ENCODE measurements at regions not wholly inside any gene's neighbourhood (a gene's known extent, or its start where the extent isn't known, plus 50 kb on each side); places are given as distances from the start of the nearest gene placed in this dataset.

DNA sequence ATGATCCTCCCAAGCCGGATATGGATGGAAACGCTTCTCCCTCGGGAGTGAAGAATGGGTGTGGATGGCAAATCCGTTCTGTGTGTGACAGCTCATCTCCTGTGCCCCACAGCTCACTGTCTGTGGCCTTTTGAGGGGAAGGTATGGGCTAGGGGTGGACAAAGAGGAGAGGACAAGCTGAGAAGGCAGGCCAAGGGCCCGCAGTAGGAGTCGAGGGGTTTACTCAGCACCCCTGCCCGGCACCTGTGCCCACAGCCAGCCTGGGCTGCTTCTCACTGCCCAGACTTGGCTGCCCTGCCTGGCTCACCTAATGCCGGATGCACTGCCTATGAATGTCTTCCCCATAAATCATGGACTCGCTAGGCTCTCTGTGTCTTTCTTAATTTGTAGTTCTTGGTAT is 503.8 kb downstream of the TCERG1L start:
- DNase-seq (no peak), ATAC-seq (no peak)
- CTCF ChIA-PET: no interaction called here
- Mint-ChIP-seq H3K27me3 (peaks cover 0 to 20% (median 0%) of the 10 kb centered on the region in 5 donors), H3K4me3 (no peak overlapping the region), H3K9me3 (peaks cover 0 to 2% (median 0%) of the 10 kb centered on the region in 11 donors), H3K4me1 (no peaks in the 10 kb centered on the region), H3K27ac (no peak overlapping the region), H3K36me3 (no peaks in the 10 kb centered on the region)
- Histone ChIP-seq H3K4me3 (ENCODE audit: low read length) (no peak overlapping the region), H3K36me3 (ENCODE audit: control insufficient read depth in 2 of 3, insufficient read depth in 3 of 3, low read length in 3 of 3) (no peaks in the 10 kb centered on the region), H3K4me1 (ENCODE audit: control insufficient read depth in 2 of 2, insufficient read depth in 2 of 2, low read length in 2 of 2) (no peaks in the 10 kb centered on the region), H3K27me3 (ENCODE audit: control insufficient read depth in 2 of 2, insufficient read depth in 2 of 2, low read length in 2 of 2) (no peaks in the 10 kb centered on the region), H3K9me3 (ENCODE audit: control insufficient read depth in 2 of 3, low read length in 3 of 3) (no peaks in the 10 kb centered on the region), H3K27ac (ENCODE audit: low read depth, low read length) (no peak overlapping the region)
- intact Hi-C loops (cut with micrococcal nuclease): no loop called here
- POLR2A ChIA-PET: no interaction called here

DNA sequence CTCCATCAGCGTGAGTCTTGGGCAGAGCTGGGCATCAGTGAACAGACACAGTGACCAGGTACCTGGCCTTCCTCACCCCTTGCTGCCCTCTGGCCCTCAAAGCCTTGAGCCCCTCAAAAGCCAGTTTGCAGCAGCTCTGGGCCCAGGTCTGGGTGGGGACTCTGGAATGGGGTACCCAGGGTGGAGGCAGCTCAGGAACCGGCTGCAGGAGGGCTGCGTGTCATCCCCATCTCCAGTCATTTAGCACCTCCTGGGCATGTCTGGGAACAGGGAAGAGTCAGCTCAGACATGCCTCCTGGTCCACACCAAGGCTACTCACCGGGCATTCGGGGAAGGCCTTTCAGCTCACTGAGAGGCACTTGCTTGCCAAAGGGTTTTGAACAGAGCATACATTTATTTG is 503.3 kb downstream of the TCERG1L start:
- intact Hi-C loops (cut with micrococcal nuclease): no loop called here
- Mint-ChIP-seq H3K4me1 (no peaks in the 10 kb centered on the region), H3K4me3 (no peak overlapping the region), H3K27ac (no peak overlapping the region), H3K27me3 (peaks cover 0 to 20% (median 0%) of the 10 kb centered on the region in 5 donors), H3K36me3 (no peaks in the 10 kb centered on the region), H3K9me3 (peaks cover 0 to 2% (median 0%) of the 10 kb centered on the region in 11 donors)
- no peak overlapping the region for H3K4me3 ChIP-seq (ENCODE audit: low read length)
- H3K27me3 ChIP-seq (ENCODE audit: control insufficient read depth in 2 of 2, insufficient read depth in 2 of 2, low read length in 2 of 2): no peaks in the 10 kb centered on the region
- DNase-seq: no peak
- no peak for ATAC-seq
- no peaks in the 10 kb centered on the region for H3K36me3 ChIP-seq (ENCODE audit: control insufficient read depth in 2 of 3, insufficient read depth in 3 of 3, low read length in 3 of 3)
- CTCF ChIA-PET: no interaction called here
- H3K27ac ChIP-seq (ENCODE audit: low read depth, low read length): no peak overlapping the region
- H3K9me3 ChIP-seq (ENCODE audit: control insufficient read depth in 2 of 3, low read length in 3 of 3): no peaks in the 10 kb centered on the region
- no peaks in the 10 kb centered on the region for H3K4me1 ChIP-seq (ENCODE audit: control insufficient read depth in 2 of 2, insufficient read depth in 2 of 2, low read length in 2 of 2)
- POLR2A ChIA-PET: no interaction called here

- H3K27me3 Mint-ChIP-seq: peaks cover 0 to 20% (median 0%) of the 10 kb centered on the region in 5 donors
- H3K9me3 ChIP-seq (ENCODE audit: control insufficient read depth in 2 of 3, low read length in 3 of 3): no peaks in the 10 kb centered on the region
- no peak for DNase-seq
- H3K36me3 ChIP-seq (ENCODE audit: control insufficient read depth in 2 of 3, insufficient read depth in 3 of 3, low read length in 3 of 3): no peaks in the 10 kb centered on the region
- H3K4me3 Mint-ChIP-seq: no peak overlapping the region
- no peak overlapping the region for H3K27ac ChIP-seq (ENCODE audit: low read depth, low read length)
- no peak overlapping the region for H3K27ac Mint-ChIP-seq
- H3K9me3 Mint-ChIP-seq: peaks cover 0 to 2% (median 0%) of the 10 kb centered on the region in 11 donors
- ChIA-PET CTCF (no interaction called here), POLR2A (no interaction called here)
- no peaks in the 10 kb centered on the region for H3K4me1 ChIP-seq (ENCODE audit: control insufficient read depth in 2 of 2, insufficient read depth in 2 of 2, low read length in 2 of 2)
- H3K27me3 ChIP-seq (ENCODE audit: control insufficient read depth in 2 of 2, insufficient read depth in 2 of 2, low read length in 2 of 2): no peaks in the 10 kb centered on the region
- H3K36me3 Mint-ChIP-seq: no peaks in the 10 kb centered on the region
- H3K4me1 Mint-ChIP-seq: no peaks in the 10 kb centered on the region
- ATAC-seq: no peak
- intact Hi-C loops (cut with micrococcal nuclease): no loop called here
- H3K4me3 ChIP-seq (ENCODE audit: low read length): no peak overlapping the region
Measured at GRCh38 chr10:130808686-130809085, 502.8 kb downstream of the TCERG1L start.

DNA sequence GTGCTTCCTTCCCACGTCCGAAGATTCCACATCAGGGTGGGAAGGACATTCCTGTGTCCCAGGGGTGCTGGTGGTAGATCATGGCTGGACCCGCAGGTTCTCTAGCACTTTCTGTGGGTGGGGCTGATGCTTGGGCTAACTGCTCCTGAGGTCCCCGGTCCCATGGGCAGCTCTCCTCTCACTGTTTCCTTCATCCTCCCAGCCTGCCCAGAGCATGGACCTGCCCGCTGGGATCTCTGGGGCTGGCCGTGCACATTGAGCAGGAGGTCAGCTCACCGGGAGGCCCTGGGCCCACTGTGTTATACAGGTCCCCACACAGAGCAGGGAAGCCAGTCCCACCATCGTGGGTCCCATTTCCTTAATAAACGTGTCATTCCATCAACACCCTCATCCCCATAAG is 502.3 kb downstream of the TCERG1L start:
- H3K4me3 ChIP-seq (ENCODE audit: low read length): no peak overlapping the region
- H3K36me3 ChIP-seq (ENCODE audit: control insufficient read depth in 2 of 3, insufficient read depth in 3 of 3, low read length in 3 of 3): no peaks in the 10 kb centered on the region
- intact Hi-C loops (cut with micrococcal nuclease): no loop called here
- Mint-ChIP-seq H3K4me3 (no peak overlapping the region), H3K4me1 (no peaks in the 10 kb centered on the region), H3K36me3 (no peaks in the 10 kb centered on the region), H3K9me3 (peaks cover 0 to 2% (median 0%) of the 10 kb centered on the region in 11 donors), H3K27ac (no peak overlapping the region), H3K27me3 (peaks cover 0 to 20% (median 0%) of the 10 kb centered on the region in 5 donors)
- ChIA-PET POLR2A (no interaction called here), CTCF (no interaction called here)
- no peaks in the 10 kb centered on the region for H3K4me1 ChIP-seq (ENCODE audit: control insufficient read depth in 2 of 2, insufficient read depth in 2 of 2, low read length in 2 of 2)
- no peaks in the 10 kb centered on the region for H3K9me3 ChIP-seq (ENCODE audit: control insufficient read depth in 2 of 3, low read length in 3 of 3)
- H3K27me3 ChIP-seq (ENCODE audit: control insufficient read depth in 2 of 2, insufficient read depth in 2 of 2, low read length in 2 of 2): no peaks in the 10 kb centered on the region
- no peak for DNase-seq
- no peak for ATAC-seq
- H3K27ac ChIP-seq (ENCODE audit: low read depth, low read length): no peak overlapping the region

- H3K27me3 Mint-ChIP-seq: peaks cover 0 to 24% (median 0%) of the 10 kb centered on the region in 5 donors
- no peaks in the 10 kb centered on the region for H3K4me1 ChIP-seq (ENCODE audit: control insufficient read depth in 2 of 2, insufficient read depth in 2 of 2, low read length in 2 of 2)
- POLR2A ChIA-PET: no interaction called here
- H3K36me3 Mint-ChIP-seq: no peaks in the 10 kb centered on the region
- H3K36me3 ChIP-seq (ENCODE audit: control insufficient read depth in 2 of 3, insufficient read depth in 3 of 3, low read length in 3 of 3): no peaks in the 10 kb centered on the region
- DNase-seq (no peak), ATAC-seq (no peak)
- H3K27me3 ChIP-seq (ENCODE audit: control insufficient read depth in 2 of 2, insufficient read depth in 2 of 2, low read length in 2 of 2): no peaks in the 10 kb centered on the region
- H3K27ac Mint-ChIP-seq: no peak overlapping the region
- no peaks in the 10 kb centered on the region for H3K4me1 Mint-ChIP-seq
- H3K9me3 ChIP-seq (ENCODE audit: control insufficient read depth in 2 of 3, low read length in 3 of 3): no peaks in the 10 kb centered on the region
- no peak overlapping the region for H3K4me3 ChIP-seq (ENCODE audit: low read length)
- H3K4me3 Mint-ChIP-seq: no peak overlapping the region
- CTCF ChIA-PET: no interaction called here
- peaks cover 0 to 3% (median 0%) of the 10 kb centered on the region in 11 donors for H3K9me3 Mint-ChIP-seq
- H3K27ac ChIP-seq (ENCODE audit: low read depth, low read length): no peak overlapping the region
- intact Hi-C loops (cut with micrococcal nuclease): no loop called here
Measured at GRCh38 chr10:130809761-130810515, 501.6 kb downstream of the TCERG1L start.

DNA sequence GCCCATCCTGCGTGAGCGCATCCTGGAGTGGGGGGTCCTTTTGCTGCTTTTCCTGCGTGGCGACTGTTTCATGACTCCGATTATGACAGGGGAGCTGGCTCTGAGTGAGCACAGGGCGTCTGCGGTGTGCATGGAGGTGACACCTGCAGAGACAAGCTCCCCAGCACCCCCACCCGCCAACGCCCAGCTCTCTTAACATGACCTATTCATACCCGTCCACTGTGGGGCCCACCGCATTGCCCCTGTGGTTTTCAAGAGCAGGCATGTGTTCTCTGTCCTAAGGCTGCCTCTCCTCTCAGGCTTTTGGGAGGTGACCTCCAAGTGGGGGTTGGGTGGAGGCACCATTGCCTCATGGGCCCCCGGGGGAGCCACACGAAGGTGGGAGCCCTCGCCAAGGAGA is 500.7 kb downstream of the TCERG1L start:
- H3K36me3 Mint-ChIP-seq: no peaks in the 10 kb centered on the region

More for the DNA sequence above, 500.7 kb downstream of the TCERG1L start:
- peaks cover 0 to 18% (median 0%) of the 10 kb centered on the region in 5 donors for H3K27me3 Mint-ChIP-seq
- ChIA-PET CTCF (no interaction called here), POLR2A (no interaction called here)
- DNase-seq: no peak
- no peak overlapping the region for H3K4me3 Mint-ChIP-seq
- H3K36me3 ChIP-seq (ENCODE audit: control insufficient read depth in 2 of 3, insufficient read depth in 3 of 3, low read length in 3 of 3): no peaks in the 10 kb centered on the region
- H3K9me3 ChIP-seq (ENCODE audit: control insufficient read depth in 2 of 3, low read length in 3 of 3): no peaks in the 10 kb centered on the region
- intact Hi-C loops (cut with micrococcal nuclease): no loop called here
- no peaks in the 10 kb centered on the region for H3K27me3 ChIP-seq (ENCODE audit: control insufficient read depth in 2 of 2, insufficient read depth in 2 of 2, low read length in 2 of 2)
- H3K4me3 ChIP-seq (ENCODE audit: low read length): no peak overlapping the region
- ATAC-seq: no peak
- H3K27ac ChIP-seq (ENCODE audit: low read depth, low read length): no peak overlapping the region
- no peak overlapping the region for H3K27ac Mint-ChIP-seq
- peaks cover 0 to 3% (median 0%) of the 10 kb centered on the region in 11 donors for H3K9me3 Mint-ChIP-seq
- H3K4me1 ChIP-seq (ENCODE audit: control insufficient read depth in 2 of 2, insufficient read depth in 2 of 2, low read length in 2 of 2): no peaks in the 10 kb centered on the region
- H3K4me1 Mint-ChIP-seq: no peaks in the 10 kb centered on the region
